Astrocyte (in vitro differentiated cells and primary cell): ENCODE measurements at regions not wholly inside any gene's neighbourhood (a gene's known extent, or its start where the extent isn't known, plus 50 kb on each side); places are given as distances from the start of the nearest gene placed in this dataset.
"Not testable (repeated sequence)": the region's sequence is repeated elsewhere in the genome, so short reads cannot be mapped to it uniquely, and the experiment has no call there.

Experiments used
- DNase-seq: peaks from one replicate; pipeline ENCODE4 v3.0.0-alpha.2; 2010; ENCODE audit warnings: low read depth
- FAIRE-seq: peaks from 2 replicates; lab custom pipeline; 2011; peaks lifted over from hg19 to GRCh38; lab: Jason Lieb, UNC
- H2AFZ ChIP-seq: 2 replicates; pipeline ENCODE4 v1.6.0; 2012; ENCODE audit warnings: low read depth, low read length, inconsistent platforms
- H3K27ac ChIP-seq: 2 replicates; pipeline ENCODE4 v1.5.1; 2011; ENCODE audit warnings: low read depth, low read length, inconsistent platforms
- H3K27me3 ChIP-seq: 2 replicates; pipeline ENCODE4 v1.6.0; 2011; ENCODE audit warnings: low read length, inconsistent platforms; ENCODE audit not compliant: insufficient read depth
- H3K36me3 ChIP-seq: 2 replicates; pipeline ENCODE4 v1.5.1; 2011; ENCODE audit warnings: low read length, inconsistent platforms; ENCODE audit not compliant: insufficient read depth
- H3K4me1 ChIP-seq: 2 replicates; pipeline ENCODE4 v1.5.1; 2011; ENCODE audit warnings: low read length, inconsistent platforms; ENCODE audit not compliant: insufficient read depth
- H3K4me2 ChIP-seq: 2 replicates; pipeline ENCODE4 v1.6.0; 2012; ENCODE audit warnings: low read length, inconsistent platforms
- H3K4me3 ChIP-seq: 2 replicates; pipeline ENCODE4 v1.5.1; 2011; ENCODE audit warnings: low read depth, mild to moderate bottlenecking, low read length, inconsistent platforms; ENCODE audit not compliant: insufficient read depth
- H3K79me2 ChIP-seq: 2 replicates; pipeline ENCODE4 v1.6.0; 2012; ENCODE audit warnings: mild to moderate bottlenecking, low read length, inconsistent platforms; ENCODE audit not compliant: insufficient read depth
- H3K9ac ChIP-seq: 2 replicates; pipeline ENCODE4 v1.6.0; 2012; ENCODE audit warnings: mild to moderate bottlenecking, low read length, inconsistent platforms
- H3K9me3 ChIP-seq: 2 replicates; pipeline ENCODE4 v1.5.1; 2012; ENCODE audit warnings: low read depth, mild to moderate bottlenecking, low read length, inconsistent platforms; ENCODE audit not compliant: insufficient read depth
- H4K20me1 ChIP-seq: 2 replicates; pipeline ENCODE4 v1.6.0; 2012; ENCODE audit warnings: low read length, inconsistent platforms; ENCODE audit not compliant: insufficient read depth
- H3K27ac Mint-ChIP-seq: one replicate; pipeline ENCODE4 v1.8.0; 2021; ENCODE audit warnings: mild to moderate bottlenecking, mixed read lengths; ENCODE audit not compliant: unreplicated experiment
- H3K27me3 Mint-ChIP-seq: one replicate; pipeline ENCODE4 v1.8.0; 2021; ENCODE audit warnings: low read depth, mixed read lengths; ENCODE audit not compliant: unreplicated experiment
- H3K36me3 Mint-ChIP-seq: one replicate; pipeline ENCODE4 v1.8.0; 2021; ENCODE audit warnings: low read depth, mixed read lengths; ENCODE audit not compliant: unreplicated experiment
- H3K4me1 Mint-ChIP-seq: one replicate; pipeline ENCODE4 v1.8.0; 2021; ENCODE audit warnings: low read depth, mixed read lengths; ENCODE audit not compliant: unreplicated experiment
- H3K4me3 Mint-ChIP-seq: one replicate; pipeline ENCODE4 v1.8.0; 2021; ENCODE audit warnings: mild to moderate bottlenecking, moderate library complexity, mixed read lengths; ENCODE audit not compliant: unreplicated experiment
- H3K9me3 Mint-ChIP-seq: one replicate; pipeline ENCODE4 v1.8.0; 2021; ENCODE audit warnings: mild to moderate bottlenecking, mixed read lengths; ENCODE audit not compliant: unreplicated experiment
- CTCF ChIP-seq: IDR thresholded peaks from 2 replicates; pipeline ENCODE4 v1.5.1; 2011; ENCODE audit warnings: low read depth, mild to moderate bottlenecking, inconsistent platforms, low read length, moderate library complexity; ENCODE audit not compliant: insufficient read depth
- EZH2 ChIP-seq: IDR thresholded peaks from 2 replicates; pipeline ENCODE4 v1.6.1; 2012; ENCODE audit warnings: mild to moderate bottlenecking, low read length, inconsistent platforms; ENCODE audit not compliant: insufficient read depth

- Mint-ChIP-seq H3K36me3 (no peaks in the 10 kb centered on the region), H3K4me3 (no peak overlapping the region), H3K9me3 (no peaks in the 10 kb centered on the region), H3K4me1 (no peaks in the 10 kb centered on the region), H3K27ac (no peak overlapping the region), H3K27me3 (peaks cover 47% of the 10 kb centered on the region)
- H3K36me3 ChIP-seq, result no peaks in the 10 kb centered on the region
- H3K4me1 ChIP-seq, result no peaks in the 10 kb centered on the region
- no peak for DNase-seq
- H3K9ac ChIP-seq, result no peak overlapping the region
- H3K27ac ChIP-seq, result no peak overlapping the region
- no peak overlapping the region for H3K4me3 ChIP-seq
- H3K79me2 ChIP-seq, result no peaks in the 10 kb centered on the region
- no peak for TF ChIP-seq EZH2
- no peak for TF ChIP-seq CTCF
- no peak overlapping the region for H2AFZ ChIP-seq
- H3K27me3 ChIP-seq, result peaks cover 7% of the 10 kb centered on the region
- H3K9me3 ChIP-seq, result no peaks in the 10 kb centered on the region
- H3K4me2 ChIP-seq, result no peak overlapping the region
- no peaks in the 10 kb centered on the region for H4K20me1 ChIP-seq
- FAIRE-seq, result no peak
Observed at GRCh38 chr9:90074316-90074962, 469.6 kb downstream of the GADD45G start.

GRCh38 chr9:90077598-90077997 lies 472.8 kb downstream of the GADD45G start:
- H3K27me3 ChIP-seq, result peaks cover 20% of the 10 kb centered on the region
- not testable (repeated sequence) for H3K79me2 ChIP-seq, H3K4me1 Mint-ChIP-seq, H3K4me3 Mint-ChIP-seq, H3K27ac Mint-ChIP-seq, H3K4me1 ChIP-seq, H3K9me3 ChIP-seq, H3K36me3 ChIP-seq, H3K4me2 ChIP-seq, H3K4me3 ChIP-seq, H3K9ac ChIP-seq, H4K20me1 ChIP-seq, H3K27ac ChIP-seq, H3K9me3 Mint-ChIP-seq, H3K36me3 Mint-ChIP-seq, H2AFZ ChIP-seq, FAIRE-seq, DNase-seq
- peaks cover 59% of the 10 kb centered on the region for H3K27me3 Mint-ChIP-seq

- H3K27me3 Mint-ChIP-seq, result peaks cover 56% of the 10 kb centered on the region
- Histone ChIP-seq H3K79me2 (no peaks in the 10 kb centered on the region), H3K27me3 (peaks cover 18% of the 10 kb centered on the region), H3K27ac (no peak overlapping the region), H3K9ac (no peak overlapping the region), H3K4me1 (no peaks in the 10 kb centered on the region), H3K36me3 (no peaks in the 10 kb centered on the region), H3K9me3 (no peaks in the 10 kb centered on the region), H2AFZ (no peak overlapping the region), H3K4me3 (no peak overlapping the region), H4K20me1 (no peaks in the 10 kb centered on the region), H3K4me2 (no peak overlapping the region)
- no peak overlapping the region for H3K4me3 Mint-ChIP-seq
- H3K36me3 Mint-ChIP-seq, result no peaks in the 10 kb centered on the region
- no peak for DNase-seq
- no peaks in the 10 kb centered on the region for H3K9me3 Mint-ChIP-seq
- TF ChIP-seq EZH2 (no peak), CTCF (no peak)
- no peak overlapping the region for H3K27ac Mint-ChIP-seq
- no peak for FAIRE-seq
- H3K4me1 Mint-ChIP-seq, result no peaks in the 10 kb centered on the region
Observed at GRCh38 chr9:90078988-90079421, 474.2 kb downstream of the GADD45G start.
